ENCODE measurements at regions not wholly inside any gene's neighbourhood (a gene's known extent, or its start where the extent isn't known, plus 50 kb on each side); places are given as distances from the start of the nearest gene placed in this dataset.

DNA sequence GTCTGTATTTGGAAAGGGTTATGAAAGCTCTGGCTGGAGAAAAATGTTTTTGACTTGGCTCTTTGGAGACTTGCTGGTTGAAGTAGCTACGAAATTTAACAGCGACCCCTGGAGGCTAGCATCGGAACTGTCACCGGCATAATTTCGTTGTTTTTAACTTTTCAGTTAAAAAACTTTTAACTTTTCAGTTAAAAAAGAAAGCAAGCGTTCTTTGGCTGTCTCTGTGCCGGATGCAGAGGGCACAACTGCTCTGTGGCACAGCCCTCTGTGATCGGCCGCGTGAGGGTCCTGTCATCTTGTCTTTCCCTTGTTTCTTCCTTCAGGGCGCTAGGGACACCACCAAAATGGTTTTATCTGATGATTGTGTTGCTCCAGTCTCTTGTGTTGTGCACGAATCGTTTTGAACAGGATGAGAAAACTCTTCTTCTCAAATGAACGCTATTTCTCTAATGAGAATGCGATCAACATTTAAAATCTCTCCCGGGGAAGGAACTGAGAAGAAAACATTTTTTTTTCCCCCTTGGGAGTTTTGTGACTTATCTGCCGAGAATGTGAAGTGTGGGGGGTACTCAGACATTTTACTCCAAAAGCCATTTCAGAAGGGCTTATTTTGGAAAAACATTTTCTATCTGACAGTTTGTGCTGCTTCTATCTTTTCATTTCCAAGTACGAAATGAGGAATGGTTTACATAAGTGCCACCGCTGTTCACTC lies 57.1 kb downstream of the ADCYAP1 start:
- TF ChIP-seq, protein P1, sequence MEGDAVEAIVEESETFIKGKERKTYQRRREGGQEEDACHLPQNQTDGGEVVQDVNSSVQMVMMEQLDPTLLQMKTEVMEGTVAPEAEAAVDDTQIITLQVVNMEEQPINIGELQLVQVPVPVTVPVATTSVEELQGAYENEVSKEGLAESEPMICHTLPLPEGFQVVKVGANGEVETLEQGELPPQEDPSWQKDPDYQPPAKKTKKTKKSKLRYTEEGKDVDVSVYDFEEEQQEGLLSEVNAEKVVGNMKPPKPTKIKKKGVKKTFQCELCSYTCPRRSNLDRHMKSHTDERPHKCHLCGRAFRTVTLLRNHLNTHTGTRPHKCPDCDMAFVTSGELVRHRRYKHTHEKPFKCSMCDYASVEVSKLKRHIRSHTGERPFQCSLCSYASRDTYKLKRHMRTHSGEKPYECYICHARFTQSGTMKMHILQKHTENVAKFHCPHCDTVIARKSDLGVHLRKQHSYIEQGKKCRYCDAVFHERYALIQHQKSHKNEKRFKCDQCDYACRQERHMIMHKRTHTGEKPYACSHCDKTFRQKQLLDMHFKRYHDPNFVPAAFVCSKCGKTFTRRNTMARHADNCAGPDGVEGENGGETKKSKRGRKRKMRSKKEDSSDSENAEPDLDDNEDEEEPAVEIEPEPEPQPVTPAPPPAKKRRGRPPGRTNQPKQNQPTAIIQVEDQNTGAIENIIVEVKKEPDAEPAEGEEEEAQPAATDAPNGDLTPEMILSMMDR (IDR thresholded peaks at IDR 0.05; ENCODE audit: low read depth, low read length), result peak; percentile 89
- TF ChIP-seq EZH2phosphoT487 (IDR thresholded peaks at IDR 0.05; ENCODE audit: low read depth), result no peak
- Histone ChIP-seq H2AFZ (ENCODE audit: low read depth, low read length) (no peak overlapping the region), H3K4me1 (ENCODE audit: low read length) (no peaks in the 10 kb centered on the region), H3K27me3 (ENCODE audit: low read depth, low read length) (peaks cover 24% of the 10 kb centered on the region), H3K79me2 (ENCODE audit: low read length) (no peaks in the 10 kb centered on the region), H3K9me3 (ENCODE audit: insufficient read depth, low read length) (no peaks in the 10 kb centered on the region), H4K20me1 (ENCODE audit: insufficient read depth, low read length) (no peaks in the 10 kb centered on the region), H3K27ac (ENCODE audit: low read length) (no peak overlapping the region), H3K4me3 (ENCODE audit: low read length) (peak overlapping the region; percentile 45), H3K4me2 (ENCODE audit: low read length) (peak overlapping the region; percentile 45), H3K36me3 (replicated peaks; ENCODE audit: low read depth, low read length) (no peaks in the 10 kb centered on the region), H3K9ac (ENCODE audit: low read length) (no peak overlapping the region)

GRCh38 chr18:963276-963675 lies 58.6 kb downstream of the ADCYAP1 start:
- Histone ChIP-seq H3K9ac (ENCODE audit: low read length) (no peak overlapping the region), H4K20me1 (ENCODE audit: insufficient read depth, low read length) (no peaks in the 10 kb centered on the region), H3K4me1 (ENCODE audit: low read length) (no peaks in the 10 kb centered on the region), H3K9me3 (ENCODE audit: insufficient read depth, low read length) (no peaks in the 10 kb centered on the region), H2AFZ (ENCODE audit: low read depth, low read length) (no peak overlapping the region), H3K36me3 (replicated peaks; ENCODE audit: low read depth, low read length) (no peaks in the 10 kb centered on the region), H3K4me2 (ENCODE audit: low read length) (no peak overlapping the region), H3K79me2 (ENCODE audit: low read length) (no peaks in the 10 kb centered on the region), H3K27me3 (ENCODE audit: low read depth, low read length) (peaks cover 22% of the 10 kb centered on the region), H3K27ac (ENCODE audit: low read length) (no peak overlapping the region), H3K4me3 (ENCODE audit: low read length) (no peak overlapping the region)
- no peak for TF ChIP-seq EZH2phosphoT487 (IDR thresholded peaks at IDR 0.05; ENCODE audit: low read depth)
- TF ChIP-seq, protein P1 (IDR thresholded peaks at IDR 0.05; ENCODE audit: low read depth, low read length), result no peak

DNA sequence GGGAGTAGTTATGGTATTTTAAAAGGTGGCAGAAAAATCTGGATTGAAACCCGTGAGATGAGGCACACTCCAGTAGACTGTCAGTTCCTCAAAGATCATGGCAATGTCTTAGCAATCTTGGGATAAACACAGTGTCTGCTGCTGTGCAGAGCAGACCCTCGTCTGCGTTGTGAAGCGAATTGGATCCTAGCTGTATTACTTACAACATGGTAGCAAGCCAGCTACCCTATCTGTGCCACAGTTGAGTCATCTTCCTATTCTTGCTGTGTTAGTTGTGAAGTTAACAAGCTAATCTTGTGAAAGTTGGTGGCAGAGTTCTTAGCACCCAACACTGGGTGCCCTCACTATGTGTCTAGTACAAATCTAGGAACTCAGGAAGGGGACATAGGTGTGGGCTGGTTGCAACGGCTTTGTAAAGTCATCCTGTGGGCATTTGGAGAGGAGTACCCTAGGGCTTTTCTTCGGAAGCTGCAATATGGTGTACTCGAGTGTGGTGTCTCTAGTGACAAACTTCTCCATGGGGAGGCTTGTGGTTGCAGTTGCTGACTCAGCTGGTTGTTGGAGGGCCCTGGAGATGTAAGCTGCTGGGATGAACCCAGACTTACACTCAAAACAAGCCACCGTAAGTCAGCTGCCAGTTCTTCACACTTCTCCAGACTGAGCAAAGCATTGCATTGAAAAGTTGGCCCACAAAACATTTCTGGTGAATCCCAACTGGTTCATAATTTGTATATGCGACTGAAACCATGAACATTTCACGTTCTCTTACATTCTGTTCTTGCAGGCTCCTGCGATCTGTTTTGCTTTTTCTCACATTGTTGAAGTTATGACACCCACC lies 61.5 kb downstream of the ADCYAP1 start:
- no peak for TF ChIP-seq EZH2phosphoT487 (IDR thresholded peaks at IDR 0.05; ENCODE audit: low read depth)
- TF ChIP-seq, protein P1 (IDR thresholded peaks at IDR 0.05; ENCODE audit: low read depth, low read length), result no peak
- Histone ChIP-seq H3K4me2 (ENCODE audit: low read length) (no peak overlapping the region), H3K4me3 (ENCODE audit: low read length) (no peak overlapping the region), H3K4me1 (ENCODE audit: low read length) (no peaks in the 10 kb centered on the region), H3K9ac (ENCODE audit: low read length) (no peak overlapping the region), H4K20me1 (ENCODE audit: insufficient read depth, low read length) (no peaks in the 10 kb centered on the region), H3K9me3 (ENCODE audit: insufficient read depth, low read length) (no peaks in the 10 kb centered on the region), H3K27me3 (ENCODE audit: low read depth, low read length) (peaks cover 17% of the 10 kb centered on the region), H3K79me2 (ENCODE audit: low read length) (no peaks in the 10 kb centered on the region), H3K27ac (ENCODE audit: low read length) (no peak overlapping the region), H3K36me3 (replicated peaks; ENCODE audit: low read depth, low read length) (no peaks in the 10 kb centered on the region), H2AFZ (ENCODE audit: low read depth, low read length) (no peak overlapping the region)

All from OCI-LY3 (cell line).